NCI-H526 treated with DMSO at 0.1 percent for 48 hours (cell line): ENCODE measurements at regions not wholly inside any gene's neighbourhood (a gene's known extent, or its start where the extent isn't known, plus 50 kb on each side); places are given as distances from the start of the nearest gene placed in this dataset.
"Not testable (repeated sequence)": the region's sequence is repeated elsewhere in the genome, so short reads cannot be mapped to it uniquely, and the experiment has no call there.

Experiments
- DNase-seq: peaks from one replicate; lab custom pipeline; 2025; lab: John Stamatoyannopoulos, UW

- DNase-seq: no peak
These were observed 214.2 kb downstream of the SH2D4B start for GRCh38 chr10:80751940-80752339.

GRCh38 chr10:80753612-80754011, 215.9 kb downstream of the SH2D4B start:
- DNase-seq: no peak

- no peak for DNase-seq
These were observed 218.2 kb downstream of the SH2D4B start for GRCh38 chr10:80755893-80756292.

GRCh38 chr10:80759693-80760092, 222.0 kb downstream of the SH2D4B start:
- no peak for DNase-seq

GRCh38 chr10:80760914-80761371, 223.2 kb downstream of the SH2D4B start:
- no peak for DNase-seq

DNA sequence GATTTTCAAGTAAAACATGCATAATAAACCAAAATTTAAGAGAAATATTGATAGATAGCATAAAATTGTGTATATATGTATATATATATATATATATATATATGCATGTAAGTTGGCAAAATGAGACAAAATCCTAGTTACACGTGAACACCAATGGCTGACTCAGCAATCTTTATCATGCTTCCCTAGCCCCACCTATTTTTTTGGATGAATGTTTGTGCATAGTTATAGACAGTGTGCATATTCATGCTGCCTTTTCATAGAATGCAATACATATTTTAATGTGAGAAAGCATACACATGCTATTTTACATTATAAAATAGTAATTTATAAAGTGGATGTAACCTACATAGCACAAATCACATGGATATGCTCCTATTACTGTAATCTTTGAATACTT, 230.3 kb downstream of the SH2D4B start:
- no peak for DNase-seq

DNA sequence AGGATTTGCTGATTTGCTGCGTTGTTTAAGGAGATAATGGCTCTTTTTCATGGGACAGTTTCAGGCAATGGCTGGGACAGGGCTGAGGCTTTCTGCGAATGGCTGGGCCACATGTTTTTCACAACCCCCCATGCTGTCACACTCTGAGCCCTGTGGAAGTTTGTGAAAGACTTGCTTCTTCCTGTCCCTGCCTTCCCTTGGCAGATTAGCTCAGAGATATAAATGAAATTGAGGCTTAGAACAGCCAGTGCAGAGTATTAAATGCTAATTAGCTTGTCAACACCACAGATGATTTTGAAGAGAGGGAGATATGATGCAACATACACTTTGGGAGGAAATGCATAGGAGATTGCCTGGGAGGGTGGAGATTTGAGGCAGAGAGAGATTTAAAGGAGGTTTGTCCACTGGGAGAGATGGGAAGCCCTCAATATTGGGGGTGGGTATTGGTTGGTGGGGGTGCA, 232.0 kb downstream of the SH2D4B start:
- no peak for DNase-seq

DNA sequence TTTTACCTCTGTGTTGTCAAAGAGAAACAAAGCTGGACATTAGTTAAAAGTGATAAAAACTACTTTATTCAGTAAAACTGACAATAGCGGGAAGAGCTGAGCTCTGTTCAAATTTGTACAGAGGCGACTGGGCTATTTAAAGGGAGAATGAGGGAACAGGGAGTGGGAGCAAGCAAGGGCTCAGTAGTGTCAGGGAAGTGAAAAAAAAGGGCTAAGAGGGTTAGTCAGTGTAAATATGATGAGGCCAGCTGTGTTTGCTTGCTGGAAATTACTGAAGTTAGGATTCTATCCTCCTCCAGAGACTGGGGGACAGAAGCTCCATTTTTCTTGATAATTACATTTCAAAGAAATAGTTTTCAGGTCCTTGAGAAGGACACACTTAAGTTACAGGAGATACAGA, 232.5 kb downstream of the SH2D4B start:
- DNase-seq: no peak

- DNase-seq: no peak
These were observed 233.6 kb downstream of the SH2D4B start for GRCh38 chr10:80771285-80771684.

DNA sequence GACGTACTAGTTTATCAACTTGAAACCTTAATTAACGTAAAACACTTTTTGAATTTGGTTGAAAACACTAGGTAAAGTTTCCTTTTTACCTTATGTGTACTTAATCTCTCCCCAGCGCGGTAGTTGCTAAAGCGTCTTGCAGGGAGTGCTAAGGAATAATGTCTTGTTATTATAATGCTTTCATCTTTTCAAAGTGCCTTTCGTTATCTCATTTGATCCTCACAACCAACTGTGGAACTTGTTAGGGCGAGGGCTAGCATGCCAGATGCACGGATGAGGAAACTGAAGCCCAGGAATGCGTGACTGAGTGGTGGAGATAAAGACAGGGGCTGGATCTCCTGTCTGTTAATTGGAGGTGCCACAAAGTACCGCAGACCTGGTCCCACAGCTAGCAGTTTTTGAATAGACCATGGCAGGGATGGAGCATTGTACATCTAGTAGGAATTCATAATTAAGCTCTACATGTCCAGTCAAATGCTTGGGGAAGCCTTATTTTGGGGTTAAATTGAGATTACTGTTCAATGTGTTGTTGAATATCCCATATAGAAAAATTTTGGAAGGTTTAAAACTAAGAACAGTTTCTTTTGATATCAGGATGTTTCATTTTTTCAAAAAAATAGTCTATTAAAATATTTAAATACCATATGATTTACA, 234.3 kb downstream of the SH2D4B start:
- DNase-seq: no peak

GRCh38 chr10:80772596-80772995, 234.9 kb downstream of the SH2D4B start:
- no peak for DNase-seq

DNA sequence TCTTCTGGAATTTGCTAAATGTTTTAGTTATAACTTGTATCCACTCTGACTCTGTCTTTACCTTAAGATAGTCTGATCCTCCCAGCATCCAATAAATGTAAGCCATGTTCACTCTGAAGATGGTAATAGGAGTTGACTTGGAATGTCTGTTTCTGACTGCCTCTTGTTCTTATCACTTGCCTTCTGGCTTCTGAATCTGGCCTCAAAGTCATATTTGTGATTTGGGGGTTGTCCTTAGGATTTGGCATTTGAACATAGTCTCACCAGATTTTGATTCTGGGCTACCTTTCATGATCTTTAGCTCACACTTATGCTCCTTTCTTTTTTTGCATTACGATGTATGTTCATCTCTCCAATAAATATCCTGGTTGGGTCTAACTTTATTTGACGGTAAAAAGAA, 247.0 kb downstream of the SH2D4B start:
- DNase-seq: no peak

- no peak for DNase-seq
These were observed 248.6 kb downstream of the SH2D4B start for GRCh38 chr10:80786322-80786721.

GRCh38 chr10:80787952-80788351, 250.2 kb downstream of the SH2D4B start:
- no peak for DNase-seq

DNA sequence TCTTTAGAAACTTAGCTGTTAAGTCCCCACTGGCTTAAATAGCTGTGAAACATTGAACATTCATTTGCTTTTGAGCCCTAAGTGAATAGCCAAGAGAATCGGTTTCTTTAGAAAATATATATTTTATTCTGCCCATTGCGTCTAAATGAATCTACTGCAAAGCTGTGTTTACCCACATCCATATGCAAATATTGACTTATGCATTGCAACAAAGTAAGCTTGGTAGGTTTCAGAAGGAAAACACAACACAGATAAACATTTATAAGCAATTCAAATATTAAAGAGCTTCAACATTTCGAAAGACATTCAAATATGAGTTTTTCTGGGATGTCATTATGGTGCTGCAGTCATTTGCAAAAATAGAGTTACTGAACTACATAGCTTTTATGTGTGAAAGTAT, 257.3 kb downstream of the SH2D4B start:
- DNase-seq: no peak

- no peak for DNase-seq
These were observed 267.8 kb downstream of the SH2D4B start for GRCh38 chr10:80805343-80806020.

- DNase-seq: no peak
These were observed 276.5 kb downstream of the SH2D4B start for GRCh38 chr10:80814147-80814652.

DNA sequence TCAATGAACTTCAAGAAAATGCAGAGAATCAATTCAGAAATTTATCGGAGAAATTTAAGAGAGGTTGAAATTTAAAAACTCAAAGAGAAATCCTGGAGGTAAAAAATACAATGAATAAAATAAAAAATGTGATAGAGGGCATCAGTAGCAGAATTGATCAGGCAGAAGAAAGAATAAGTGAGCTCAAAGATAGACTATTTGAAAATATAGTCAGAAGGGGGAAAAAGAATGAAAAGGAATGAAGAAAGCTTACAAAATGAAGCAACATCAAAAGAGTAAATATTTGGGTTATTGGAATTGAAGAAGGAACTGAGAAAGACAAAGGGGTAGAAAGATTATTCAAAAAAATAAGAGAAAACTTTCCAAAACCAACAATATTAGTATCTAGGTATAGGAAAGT, 291.4 kb downstream of the SH2D4B start:
- DNase-seq: no peak

GRCh38 chr10:80829562-80829961, 291.9 kb downstream of the SH2D4B start:
- no peak for DNase-seq

GRCh38 chr10:80832693-80833092, 295.0 kb downstream of the SH2D4B start:
- DNase-seq: not testable (repeated sequence)

GRCh38 chr10:80855348-80855971, 317.8 kb downstream of the SH2D4B start:
- no peak for DNase-seq

GRCh38 chr10:80856186-80856585, 318.5 kb downstream of the SH2D4B start:
- DNase-seq: no peak

GRCh38 chr10:80859279-80859678, 321.6 kb downstream of the SH2D4B start:
- not testable (repeated sequence) for DNase-seq
